ENCODE measurements at regions not wholly inside any gene's neighbourhood (a gene's known extent, or its start where the extent isn't known, plus 50 kb on each side); places are given as distances from the start of the nearest gene placed in this dataset.

- no peak for TF ChIP-seq EZH2phosphoT487 (IDR thresholded peaks at IDR 0.05; ENCODE audit: insufficient read depth, low read depth)
- TF ChIP-seq EZH2 (IDR thresholded peaks at IDR 0.05; ENCODE audit: insufficient read depth, poor library complexity, severe bottlenecking): no peak
Observed at GRCh38 chr6:166739976-166740318, 112.9 kb upstream of the RPS6KA2 start.
